GM23338 (cell line): ENCODE measurements at regions not wholly inside any gene's neighbourhood (a gene's known extent, or its start where the extent isn't known, plus 50 kb on each side); places are given as distances from the start of the nearest gene placed in this dataset.
A peak's percentile ranks its signal among the peaks of the same experiment; 100 is the strongest.

Experiments
- ATAC-seq: fragments of 200-7000 bp; cut with Tn5 transposase; 3 replicates; pipeline ENCODE4 v1.9.1; 2020
- DNase-seq: peaks from one replicate; pipeline ENCODE4 v3.0.0-alpha.2; 2015; ENCODE audit warnings: low spot score
- H2AFZ ChIP-seq: fragments of 200-600 bp; sonication (generic); 2 replicates; pipeline ENCODE4 v1.8.0; 2016; ENCODE audit warnings: antibody characterized with exemption, mild to moderate bottlenecking, moderate library complexity
- H3F3A ChIP-seq: fragments of 200-600 bp; sonication (generic); replicated peaks from 2 replicates; pipeline ENCODE4 v1.8.0; 2017; ENCODE audit warnings: antibody characterized with exemption, mixed run types, low read depth
- H3K27ac ChIP-seq: fragments of 200-600 bp; sonication (generic); 2 replicates; pipeline ENCODE4 v1.6.1; 2016; ENCODE audit warnings: low read depth
- H3K27me3 ChIP-seq: fragments of 200-600 bp; sonication (generic); 2 replicates; pipeline ENCODE4 v1.8.0; 2016; ENCODE audit warnings: mild to moderate bottlenecking, mixed run types, moderate library complexity; ENCODE audit not compliant: insufficient read depth
- H3K36me3 ChIP-seq: fragments of 200-600 bp; sonication (generic); 2 replicates; pipeline ENCODE4 v1.8.0; 2016; ENCODE audit warnings: mild to moderate bottlenecking; ENCODE audit not compliant: insufficient read depth
- H3K4me1 ChIP-seq: fragments of 200-600 bp; sonication (generic); 2 replicates; pipeline ENCODE4 v1.8.0; 2016; ENCODE audit warnings: mild to moderate bottlenecking, moderate library complexity; ENCODE audit not compliant: insufficient read depth
- H3K4me2 ChIP-seq: fragments of 200-600 bp; sonication (generic); 2 replicates; pipeline ENCODE4 v1.7.1; 2017; ENCODE audit warnings: mixed run types
- H3K4me3 ChIP-seq: fragments of 200-600 bp; sonication (generic); 2 replicates; pipeline ENCODE4 v1.6.1; 2016; ENCODE audit warnings: mixed run types
- H3K79me2 ChIP-seq: fragments of 200-600 bp; sonication (generic); replicated peaks from 2 replicates; pipeline ENCODE4 v1.8.0; 2017; ENCODE audit warnings: mild to moderate bottlenecking; ENCODE audit not compliant: insufficient read depth
- H3K9me2 ChIP-seq: fragments of 200-600 bp; sonication (generic); 2 replicates; pipeline ENCODE4 v1.8.0; 2017; ENCODE audit not compliant: insufficient read depth
- H4K20me1 ChIP-seq: fragments of 200-600 bp; sonication (generic); replicated peaks from 2 replicates; pipeline ENCODE4 v1.8.0; 2017; ENCODE audit warnings: mild to moderate bottlenecking; ENCODE audit not compliant: insufficient read depth
- H3K27ac Mint-ChIP-seq: 2 replicates; pipeline ENCODE4 v1.8.0; 2020; ENCODE audit warnings: inconsistent platforms, mild to moderate bottlenecking, moderate library complexity, mixed read lengths
- H3K27me3 Mint-ChIP-seq: 3 replicates; pipeline ENCODE4 v1.8.0; 2022; ENCODE audit warnings: low read depth, mild to moderate bottlenecking, moderate library complexity, mixed read lengths, inconsistent platforms; ENCODE audit not compliant: insufficient read depth, poor library complexity
- H3K36me3 Mint-ChIP-seq: 3 replicates; pipeline ENCODE4 v1.8.0; 2021; ENCODE audit warnings: low read depth, mild to moderate bottlenecking, inconsistent platforms, moderate library complexity, mixed read lengths
- H3K4me1 Mint-ChIP-seq: 3 replicates; pipeline ENCODE4 v1.8.0; 2020; ENCODE audit warnings: mild to moderate bottlenecking, inconsistent platforms, mixed read lengths
- H3K4me3 Mint-ChIP-seq: 3 replicates; pipeline ENCODE4 v1.8.0; 2021; ENCODE audit warnings: moderate library complexity, mild to moderate bottlenecking, inconsistent platforms, mixed read lengths
- H3K9me3 Mint-ChIP-seq: 3 replicates; pipeline ENCODE4 v1.8.0; 2020; ENCODE audit warnings: moderate library complexity, mild to moderate bottlenecking, inconsistent platforms, mixed read lengths
- CREB1 ChIP-seq: fragments of 250-450 bp; sonication (Bioruptor Pico); IDR thresholded peaks from 2 replicates; pipeline ENCODE4 v1.5.0; 2020; ENCODE audit warnings: low read depth, mild to moderate bottlenecking, moderate library complexity
- JUNB ChIP-seq: IDR thresholded peaks from one replicate; pipeline ENCODE4 v1.6.1; 2016; ENCODE audit warnings: antibody characterized with exemption; ENCODE audit not compliant: unreplicated experiment
- POLR2AphosphoS5 ChIP-seq: IDR thresholded peaks from 2 replicates; pipeline ENCODE4 v1.6.1; 2016; ENCODE audit warnings: antibody characterized with exemption, low read depth
- STAT1 ChIP-seq: IDR thresholded peaks from one replicate; pipeline ENCODE4 v1.6.1; 2016; ENCODE audit warnings: antibody characterized with exemption; ENCODE audit not compliant: unreplicated experiment
- ZNF114 ChIP-seq: fragments of 250-450 bp; sonication (Bioruptor Pico); IDR thresholded peaks from 2 replicates; pipeline ENCODE4 v1.5.0; 2020; ENCODE audit warnings: mild to moderate bottlenecking, moderate library complexity
- TF ChIP-seq, protein P1 (sequence below), 2 experiments: fragments of 200-600 bp in 1 of 2; sonication (generic) in 1 of 2; conservative IDR thresholded peaks; 2 replicates each; pipeline versions ENCODE4 v1.5.1 to v1.6.1; 2016 to 2017; ENCODE audit warnings: antibody characterized with exemption in 2 of 2, low read depth in 2 of 2, mild to moderate bottlenecking in 2 of 2, moderate library complexity in 1 of 2
- TF ChIP-seq, protein P2 (sequence below): IDR thresholded peaks from one replicate; pipeline ENCODE4 v1.6.1; 2018; ENCODE audit warnings: antibody characterized with exemption; ENCODE audit not compliant: unreplicated experiment
- TF ChIP-seq, protein P3 (sequence below): IDR thresholded peaks from 2 replicates; pipeline ENCODE4 v1.6.1; 2016; ENCODE audit warnings: antibody characterized with exemption

DNA sequence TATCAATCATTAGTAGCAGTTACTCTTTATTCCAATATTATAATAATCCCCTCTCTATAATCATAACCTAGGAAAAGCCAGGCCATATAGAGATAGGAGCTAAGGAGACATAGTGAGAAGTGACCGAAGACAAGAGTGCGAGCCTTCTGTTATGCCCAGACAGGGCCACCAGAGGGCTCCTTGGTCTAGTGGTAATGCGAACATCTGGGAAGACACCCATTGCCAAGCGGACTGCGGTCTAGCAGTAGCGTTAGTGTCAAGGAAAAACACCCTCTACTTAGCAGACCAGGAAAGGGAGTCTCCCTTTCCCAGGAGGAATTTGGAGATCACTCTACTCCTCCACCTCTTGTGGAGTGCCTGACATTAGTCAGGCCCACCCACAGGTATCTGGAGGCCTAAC is 920.9 kb downstream of the CDY2B start:
- H3K27me3 Mint-ChIP-seq, result no peaks in the 10 kb centered on the region
- ATAC-seq, result no peak
- Histone ChIP-seq H2AFZ (no peak overlapping the region), H3K9me2 (no peaks in the 10 kb centered on the region), H3K4me3 (no peak overlapping the region), H3K4me2 (no peak overlapping the region), H3K36me3 (no peaks in the 10 kb centered on the region), H3K27me3 (no peaks in the 10 kb centered on the region), H3K79me2 (no peaks in the 10 kb centered on the region), H3K27ac (no peak overlapping the region), H4K20me1 (no peaks in the 10 kb centered on the region), H3K4me1 (no peaks in the 10 kb centered on the region), H3F3A (no peaks in the 10 kb centered on the region)
- no peak overlapping the region for H3K4me3 Mint-ChIP-seq
- peaks cover 22% of the 10 kb centered on the region; the same call in 2 of the 3 replicates for H3K36me3 Mint-ChIP-seq
- no peak overlapping the region for H3K27ac Mint-ChIP-seq
- H3K4me1 Mint-ChIP-seq, result no peaks in the 10 kb centered on the region
- peaks cover 36% of the 10 kb centered on the region for H3K9me3 Mint-ChIP-seq
- DNase-seq, result peak; percentile 21
- TF ChIP-seq STAT1 (no peak), CREB1 (CRISPR knock-in tag) (no peak), POLR2AphosphoS5 (no peak)
- TF ChIP-seq, protein P1, sequence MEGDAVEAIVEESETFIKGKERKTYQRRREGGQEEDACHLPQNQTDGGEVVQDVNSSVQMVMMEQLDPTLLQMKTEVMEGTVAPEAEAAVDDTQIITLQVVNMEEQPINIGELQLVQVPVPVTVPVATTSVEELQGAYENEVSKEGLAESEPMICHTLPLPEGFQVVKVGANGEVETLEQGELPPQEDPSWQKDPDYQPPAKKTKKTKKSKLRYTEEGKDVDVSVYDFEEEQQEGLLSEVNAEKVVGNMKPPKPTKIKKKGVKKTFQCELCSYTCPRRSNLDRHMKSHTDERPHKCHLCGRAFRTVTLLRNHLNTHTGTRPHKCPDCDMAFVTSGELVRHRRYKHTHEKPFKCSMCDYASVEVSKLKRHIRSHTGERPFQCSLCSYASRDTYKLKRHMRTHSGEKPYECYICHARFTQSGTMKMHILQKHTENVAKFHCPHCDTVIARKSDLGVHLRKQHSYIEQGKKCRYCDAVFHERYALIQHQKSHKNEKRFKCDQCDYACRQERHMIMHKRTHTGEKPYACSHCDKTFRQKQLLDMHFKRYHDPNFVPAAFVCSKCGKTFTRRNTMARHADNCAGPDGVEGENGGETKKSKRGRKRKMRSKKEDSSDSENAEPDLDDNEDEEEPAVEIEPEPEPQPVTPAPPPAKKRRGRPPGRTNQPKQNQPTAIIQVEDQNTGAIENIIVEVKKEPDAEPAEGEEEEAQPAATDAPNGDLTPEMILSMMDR (conservative IDR thresholded peaks at IDR 0.05; ENCODE audit: low read depth in 2 of 2), result peak; percentile 32 to 47
- TF ChIP-seq, protein P2, sequence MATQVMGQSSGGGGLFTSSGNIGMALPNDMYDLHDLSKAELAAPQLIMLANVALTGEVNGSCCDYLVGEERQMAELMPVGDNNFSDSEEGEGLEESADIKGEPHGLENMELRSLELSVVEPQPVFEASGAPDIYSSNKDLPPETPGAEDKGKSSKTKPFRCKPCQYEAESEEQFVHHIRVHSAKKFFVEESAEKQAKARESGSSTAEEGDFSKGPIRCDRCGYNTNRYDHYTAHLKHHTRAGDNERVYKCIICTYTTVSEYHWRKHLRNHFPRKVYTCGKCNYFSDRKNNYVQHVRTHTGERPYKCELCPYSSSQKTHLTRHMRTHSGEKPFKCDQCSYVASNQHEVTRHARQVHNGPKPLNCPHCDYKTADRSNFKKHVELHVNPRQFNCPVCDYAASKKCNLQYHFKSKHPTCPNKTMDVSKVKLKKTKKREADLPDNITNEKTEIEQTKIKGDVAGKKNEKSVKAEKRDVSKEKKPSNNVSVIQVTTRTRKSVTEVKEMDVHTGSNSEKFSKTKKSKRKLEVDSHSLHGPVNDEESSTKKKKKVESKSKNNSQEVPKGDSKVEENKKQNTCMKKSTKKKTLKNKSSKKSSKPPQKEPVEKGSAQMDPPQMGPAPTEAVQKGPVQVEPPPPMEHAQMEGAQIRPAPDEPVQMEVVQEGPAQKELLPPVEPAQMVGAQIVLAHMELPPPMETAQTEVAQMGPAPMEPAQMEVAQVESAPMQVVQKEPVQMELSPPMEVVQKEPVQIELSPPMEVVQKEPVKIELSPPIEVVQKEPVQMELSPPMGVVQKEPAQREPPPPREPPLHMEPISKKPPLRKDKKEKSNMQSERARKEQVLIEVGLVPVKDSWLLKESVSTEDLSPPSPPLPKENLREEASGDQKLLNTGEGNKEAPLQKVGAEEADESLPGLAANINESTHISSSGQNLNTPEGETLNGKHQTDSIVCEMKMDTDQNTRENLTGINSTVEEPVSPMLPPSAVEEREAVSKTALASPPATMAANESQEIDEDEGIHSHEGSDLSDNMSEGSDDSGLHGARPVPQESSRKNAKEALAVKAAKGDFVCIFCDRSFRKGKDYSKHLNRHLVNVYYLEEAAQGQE, result no peak

DNA sequence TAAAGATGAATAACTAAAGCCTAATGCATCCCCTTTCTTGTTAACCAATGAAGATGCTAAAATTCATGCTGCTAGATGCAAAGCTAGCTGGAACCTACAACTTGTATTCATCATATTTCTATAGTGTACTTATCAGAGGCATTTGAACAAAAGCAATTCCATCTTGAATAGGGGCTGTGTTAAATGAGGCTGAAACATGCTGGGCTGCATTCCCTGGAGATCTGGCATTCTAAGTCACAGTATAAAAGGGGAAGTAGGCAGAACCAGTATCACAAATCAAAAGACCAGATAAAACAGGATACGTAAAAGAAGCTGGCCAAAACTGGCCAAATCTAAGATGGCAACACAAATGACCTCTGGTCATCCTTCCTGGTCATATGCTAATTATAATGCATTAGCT is 932.8 kb downstream of the CDY2B start:
- Histone ChIP-seq H3K4me3 (no peak overlapping the region), H3K27ac (no peak overlapping the region), H3K4me2 (no peak overlapping the region), H3K36me3 (no peaks in the 10 kb centered on the region), H3K79me2 (no peaks in the 10 kb centered on the region), H3F3A (no peaks in the 10 kb centered on the region), H3K27me3 (no peaks in the 10 kb centered on the region), H2AFZ (no peak overlapping the region), H4K20me1 (no peaks in the 10 kb centered on the region), H3K4me1 (no peaks in the 10 kb centered on the region), H3K9me2 (no peaks in the 10 kb centered on the region)
- TF ChIP-seq JUNB (no peak), ZNF114 (CRISPR knock-in tag) (no peak)
- TF ChIP-seq, protein P3, sequence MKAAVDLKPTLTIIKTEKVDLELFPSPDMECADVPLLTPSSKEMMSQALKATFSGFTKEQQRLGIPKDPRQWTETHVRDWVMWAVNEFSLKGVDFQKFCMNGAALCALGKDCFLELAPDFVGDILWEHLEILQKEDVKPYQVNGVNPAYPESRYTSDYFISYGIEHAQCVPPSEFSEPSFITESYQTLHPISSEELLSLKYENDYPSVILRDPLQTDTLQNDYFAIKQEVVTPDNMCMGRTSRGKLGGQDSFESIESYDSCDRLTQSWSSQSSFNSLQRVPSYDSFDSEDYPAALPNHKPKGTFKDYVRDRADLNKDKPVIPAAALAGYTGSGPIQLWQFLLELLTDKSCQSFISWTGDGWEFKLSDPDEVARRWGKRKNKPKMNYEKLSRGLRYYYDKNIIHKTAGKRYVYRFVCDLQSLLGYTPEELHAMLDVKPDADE, result no peak
- Mint-ChIP-seq H3K4me3 (no peak overlapping the region), H3K4me1 (no peaks in the 10 kb centered on the region), H3K27me3 (no peaks in the 10 kb centered on the region), H3K9me3 (peaks cover 8% of the 10 kb centered on the region), H3K27ac (no peak overlapping the region), H3K36me3 (no peaks in the 10 kb centered on the region)
- ATAC-seq (no peak), DNase-seq (no peak)
